K562 (cell line): ENCODE measurements at regions not wholly inside any gene's neighbourhood (a gene's known extent, or its start where the extent isn't known, plus 50 kb on each side); places are given as distances from the start of the nearest gene placed in this dataset.

Experiments
- ATAC-seq: fragments of 200-7000 bp; cut with Tn5 transposase; 3 replicates; pipeline ENCODE4 v1.9.1; 2020; ENCODE audit warnings: moderate library complexity
- BruUV-seq: library from RNA; stranded (reverse); fragments of 400-500 nt; replicated peaks from 2 replicates; lab custom pipeline; 2021; lab: Mats Ljungman, UMichigan
- CTCF ChIA-PET: fragments of 300-600 bp; formaldehyde crosslinking; extraction: SDS; loops from one replicate; lab custom pipeline; 2021; ENCODE audit warnings: low intra/inter-chr PET ratio; lab: Yijun Ruan, JAX
- POLR2A ChIA-PET: fragments of 300-600, 350-650 bp; sonication (Branson Sonifier 250); formaldehyde crosslinking; extraction: SDS; loops from one replicate; lab custom pipeline; 2021; ENCODE audit warnings: antibody characterized with exemption, inconsistent platforms; lab: Yijun Ruan, JAX
- DNase-seq, 4 experiments: peaks; one replicate each; pipeline versions ENCODE4 v3.0.0 to v3.0.0-alpha.2; 2011 to 2018; ENCODE audit warnings: low spot score in 3 of 4, mixed read lengths in 3 of 4; ENCODE audit errors: extremely low read depth in 1 of 4
- FAIRE-seq: peaks from 2 replicates; lab custom pipeline; 2011; peaks lifted over from hg19 to GRCh38; lab: Jason Lieb, UNC
- H2AFZ ChIP-seq: 2 replicates; pipeline ENCODE4 v1.6.0; 2011; ENCODE audit warnings: low read depth, low read length, control low read depth, inconsistent platforms
- H3K27ac ChIP-seq: fragments of 200-600 bp; 3 replicates; pipeline ENCODE4 v1.8.0; 2011; ENCODE audit warnings: low read depth, mild to moderate bottlenecking, control low read depth, inconsistent platforms, low read length, moderate library complexity, mixed read lengths; ENCODE audit errors: extremely low read depth
- H3K27me3 ChIP-seq, 2 experiments: fragments of 300-600 bp in 1 of 2; 2 replicates in 1 of 2; 3 replicates in 1 of 2; pipeline versions ENCODE4 v1.6.0 to v1.8.0; 2011; ENCODE audit warnings: inconsistent platforms in 2 of 2, low read length in 2 of 2, mild to moderate bottlenecking in 1 of 2, mixed read lengths in 1 of 2, moderate library complexity in 1 of 2; ENCODE audit not compliant: control insufficient read depth in 2 of 2, insufficient read depth in 2 of 2
- H3K36me3 ChIP-seq: fragments of 300-600 bp; 3 replicates; pipeline ENCODE4 v1.8.0; 2011; ENCODE audit warnings: mild to moderate bottlenecking, low read length, inconsistent platforms; ENCODE audit not compliant: control insufficient read depth, insufficient read depth
- H3K4me1 ChIP-seq, 2 experiments: fragments of 200-600 bp in 1 of 2; replicated peaks in 1 of 2; 2 replicates in 1 of 2; 3 replicates in 1 of 2; pipeline versions ENCODE4 v1.5.1 to v1.8.0; 2011; ENCODE audit warnings: inconsistent platforms in 2 of 2, low read length in 2 of 2, mild to moderate bottlenecking in 1 of 2, mixed read lengths in 1 of 2, moderate library complexity in 1 of 2; ENCODE audit not compliant: control insufficient read depth in 2 of 2, insufficient read depth in 2 of 2
- H3K4me2 ChIP-seq: 2 replicates; pipeline ENCODE4 v1.6.1; 2011; ENCODE audit warnings: low read length, control low read depth, inconsistent platforms, mixed read lengths; ENCODE audit not compliant: insufficient read depth
- H3K4me3 ChIP-seq: fragments of 200-600 bp; sonication (generic), shearing (Covaris generic); 2 replicates; pipeline ENCODE4 v1.5.1; 2016; ENCODE audit warnings: control low read depth, inconsistent platforms
- H3K79me2 ChIP-seq: fragments of 200-600 bp; 3 replicates; pipeline ENCODE4 v1.8.0; 2011; ENCODE audit warnings: low read length, inconsistent platforms; ENCODE audit not compliant: control insufficient read depth, insufficient read depth
- H3K9ac ChIP-seq, 2 experiments: 2 replicates each; pipeline versions ENCODE4 v1.6.0 to v1.6.1; 2011; ENCODE audit warnings: low read depth in 2 of 2, low read length in 2 of 2, control low read depth in 1 of 2, inconsistent platforms in 1 of 2, mild to moderate bottlenecking in 1 of 2, mixed read lengths in 1 of 2; ENCODE audit not compliant: insufficient read depth in 1 of 2
- H3K9me1 ChIP-seq: one replicate; pipeline ENCODE4 v1.6.0; 2011; ENCODE audit warnings: inconsistent platforms, mild to moderate bottlenecking, low read length, moderate library complexity; ENCODE audit not compliant: control insufficient read depth, insufficient read depth
- H3K9me3 ChIP-seq: replicated peaks from 2 replicates; pipeline ENCODE4 v1.5.1; 2011; ENCODE audit warnings: low read depth, low read length, inconsistent platforms; ENCODE audit not compliant: control insufficient read depth, insufficient read depth
- H4K20me1 ChIP-seq: replicated peaks from 2 replicates; pipeline ENCODE4 v1.6.1; 2011; ENCODE audit warnings: low read length, inconsistent platforms, mixed read lengths; ENCODE audit not compliant: control insufficient read depth, insufficient read depth
- BRD9 ChIP-seq: fragments of 450-650 bp; IDR thresholded peaks from 2 replicates; pipeline ENCODE4 v1.6.1; 2018; ENCODE audit warnings: low read depth; ENCODE audit not compliant: partially characterized antibody
- CREB1 ChIP-seq, 2 experiments: sonication (generic) in 1 of 2; formaldehyde crosslinking in 1 of 2; IDR thresholded peaks; 2 replicates each; pipeline versions ENCODE4 v1.6.1 to v1.8.0; 2012 to 2022; ENCODE audit warnings: inconsistent platforms in 1 of 2, mild to moderate bottlenecking in 1 of 2, missing genetic modification reagents in 1 of 2, moderate library complexity in 1 of 2
- EHMT2 ChIP-seq: fragments of 450-650 bp; IDR thresholded peaks from 2 replicates; pipeline ENCODE4 v1.6.1; 2018; ENCODE audit warnings: antibody characterized with exemption
- HMGXB4 ChIP-seq: sonication (generic); formaldehyde crosslinking; IDR thresholded peaks from 2 replicates; pipeline ENCODE4 v1.8.1; 2023; ENCODE audit warnings: mild to moderate bottlenecking, missing genetic modification reagents
- KHSRP ChIP-seq: fragments of 450-650 bp; IDR thresholded peaks from 2 replicates; pipeline ENCODE4 v1.6.1; 2017
- NCOA2 ChIP-seq, 2 experiments: fragments of 450-650 bp; IDR thresholded peaks; 2 replicates each; pipeline ENCODE4 v1.6.1; 2018; ENCODE audit warnings: mild to moderate bottlenecking in 2 of 2, moderate library complexity in 1 of 2; ENCODE audit not compliant: partially characterized antibody in 2 of 2
- RNF2 ChIP-seq: sonication (generic); IDR thresholded peaks from 2 replicates; pipeline ENCODE4 v1.6.1; 2016
- SAFB ChIP-seq: fragments of 200-400 bp; formaldehyde crosslinking; IDR thresholded peaks from 2 replicates; pipeline ENCODE4 v1.6.1; 2017; ENCODE audit warnings: low read depth, low read length, borderline replicate concordance
- TFAP4 ChIP-seq: sonication (generic); formaldehyde crosslinking; IDR thresholded peaks from 2 replicates; pipeline ENCODE4 v1.8.0; 2022; ENCODE audit warnings: missing genetic modification reagents, mild to moderate bottlenecking, moderate library complexity, borderline replicate concordance
- ZFP1 ChIP-seq: fragments of 450-650 bp; formaldehyde crosslinking; IDR thresholded peaks from 2 replicates; pipeline ENCODE4 v1.4.0; 2020; ENCODE audit warnings: mild to moderate bottlenecking, mixed read lengths
- ZNF41 ChIP-seq: fragments of 250-450 bp; sonication (Bioruptor Pico); conservative IDR thresholded peaks from 2 replicates; pipeline ENCODE4 v1.4.0; 2020; ENCODE audit warnings: mild to moderate bottlenecking
- ZNF76 ChIP-seq: fragments of 250-450 bp; sonication (Bioruptor Pico); IDR thresholded peaks from 2 replicates; pipeline ENCODE4 v1.4.0; 2020; ENCODE audit warnings: mild to moderate bottlenecking, moderate library complexity, borderline replicate concordance
- WGBS: fragments of 100-300 bp; shearing (Covaris generic); methylation state at CpG from one replicate; pipeline ENCODE4 v1.1.6; 2016; ENCODE audit warnings: low coverage, mixed read lengths; ENCODE audit not compliant: insufficient coverage; ENCODE audit errors: missing lambda C conversion rate; 5-methylcytosine and 5-hydroxymethylcytosine counted together
- in situ Hi-C: fragments of 300-500 bp; cut with MboI; formaldehyde crosslinking; loops from 4 replicates; pipeline ENCODE4 v1.15.0; 2018; ENCODE audit warnings: inconsistent platforms, mixed read lengths
- intact Hi-C: fragments of 100-400 bp; cut with micrococcal nuclease; formaldehyde crosslinking; loops from 2 replicates; pipeline ENCODE4 v1.14.2; 2022
- TF ChIP-seq, protein P1 (sequence below): fragments of 450-650 bp; IDR thresholded peaks from 2 replicates; pipeline ENCODE4 v1.6.1; 2016; ENCODE audit warnings: low read depth, mild to moderate bottlenecking, moderate library complexity

DNA sequence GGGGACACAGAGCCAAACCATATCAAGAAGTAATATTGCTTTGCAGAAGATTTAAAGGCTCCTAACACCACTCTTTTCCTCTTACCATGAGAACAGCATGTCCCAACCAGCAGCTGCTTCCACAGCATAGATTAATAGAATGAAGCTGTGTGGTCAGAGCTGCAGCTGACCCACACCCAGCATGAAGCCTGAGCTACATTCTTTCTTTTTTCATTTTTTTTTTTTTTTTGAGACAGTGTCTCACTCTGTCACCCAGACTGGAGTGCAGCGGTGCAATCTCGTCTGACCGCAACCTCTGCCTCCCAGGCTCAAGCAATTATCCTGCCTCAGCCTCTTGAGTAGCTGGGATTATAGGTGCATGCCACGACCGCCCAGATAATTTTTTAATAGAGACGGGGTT, 289.8 kb downstream of the RAD51AP2 start:
- no TSS peak for BruUV-seq
- no peaks in the 10 kb centered on the region; a peak in 1 of 5 replicates for H3K4me1 ChIP-seq
- in situ Hi-C loops (no loop called here), intact Hi-C loops (no loop called here)
- FAIRE-seq = no peak
- no peak overlapping the region for H3K4me2 ChIP-seq
- no peaks in the 10 kb centered on the region for H4K20me1 ChIP-seq
- H3K9me3 ChIP-seq = no peaks in the 10 kb centered on the region
- no peak for ATAC-seq
- POLR2A ChIA-PET = no interaction called here
- no peak overlapping the region for H3K9ac ChIP-seq
- no peak overlapping the region for H3K27ac ChIP-seq
- WGBS = 0% methylated on average over 6 of the region's 6 CpGs
- CTCF ChIA-PET = no interaction called here
- no peak overlapping the region for H2AFZ ChIP-seq
- no peaks in the 10 kb centered on the region for H3K36me3 ChIP-seq
- H3K27me3 ChIP-seq = no peaks in the 10 kb centered on the region
- no peak overlapping the region for H3K4me3 ChIP-seq
- H3K79me2 ChIP-seq = no peaks in the 10 kb centered on the region
- TF ChIP-seq TFAP4 (CRISPR knock-in tag) (no peak), EHMT2 (no peak), ZNF76 (CRISPR knock-in tag) (no peak), BRD9 (no peak), ZFP1 (CRISPR knock-in tag) (no peak), SAFB (no peak), ZNF41 (CRISPR knock-in tag) (no peak), RNF2 (no peak), HMGXB4 (no peak), NCOA2 (IDR thresholded peaks at IDR 0.05; ENCODE audit: partially characterized antibody in 2 of 2) (no peak), CREB1 (IDR thresholded peaks at IDR 0.05) (no peak), CREB1 (CRISPR knock-in tag; IDR thresholded peaks at IDR 0.05) (no peak), KHSRP (no peak)
- TF ChIP-seq, protein P1, sequence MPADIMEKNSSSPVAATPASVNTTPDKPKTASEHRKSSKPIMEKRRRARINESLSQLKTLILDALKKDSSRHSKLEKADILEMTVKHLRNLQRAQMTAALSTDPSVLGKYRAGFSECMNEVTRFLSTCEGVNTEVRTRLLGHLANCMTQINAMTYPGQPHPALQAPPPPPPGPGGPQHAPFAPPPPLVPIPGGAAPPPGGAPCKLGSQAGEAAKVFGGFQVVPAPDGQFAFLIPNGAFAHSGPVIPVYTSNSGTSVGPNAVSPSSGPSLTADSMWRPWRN = no peak
- no peaks in the 10 kb centered on the region for H3K9me1 ChIP-seq
- DNase-seq = no peak
